Endothelial cell of umbilical vein (primary cell): ENCODE measurements at regions not wholly inside any gene's neighbourhood (a gene's known extent, or its start where the extent isn't known, plus 50 kb on each side); places are given as distances from the start of the nearest gene placed in this dataset.

ENCODE experiments used
- BruUV-seq: library from RNA; stranded (reverse); fragments of 400-500 nt; replicated peaks from 2 replicates; lab custom pipeline; 2021; lab: Mats Ljungman, UMichigan
- CTCF ChIA-PET: fragments of 300-600, 350-600 bp; sonication (Branson Sonifier 250); formaldehyde crosslinking; loops from one replicate; lab custom pipeline; 2021; ENCODE audit warnings: antibody characterized with exemption, inconsistent platforms; lab: Charles Lee
- POLR2A ChIA-PET: fragments of 300-600, 350-600 bp; sonication (Branson Sonifier 250); formaldehyde crosslinking; loops from one replicate; lab custom pipeline; 2021; ENCODE audit warnings: antibody characterized with exemption, inconsistent platforms; lab: Charles Lee
- DNase-seq: peaks from one replicate; pipeline ENCODE4 v3.0.0-alpha.2; 2011; ENCODE audit warnings: low read depth, low spot score
- FAIRE-seq: peaks from 2 replicates; lab custom pipeline; 2011; peaks lifted over from hg19 to GRCh38; lab: Jason Lieb, UNC
- H2AFZ ChIP-seq: 2 replicates; pipeline ENCODE4 v1.6.0; 2012; ENCODE audit warnings: low read depth, low read length, control low read depth, inconsistent platforms
- H3K27ac ChIP-seq: 2 replicates; pipeline ENCODE4 v1.5.1; 2011; ENCODE audit warnings: low read depth, mild to moderate bottlenecking, control low read depth, low read length, moderate library complexity; ENCODE audit not compliant: insufficient read depth
- H3K27me3 ChIP-seq, 2 experiments: 2 replicates each; pipeline versions ENCODE4 v1.6.0 to v1.6.1; 2011; ENCODE audit warnings: low read length in 2 of 2, mixed read lengths in 1 of 2; ENCODE audit not compliant: control insufficient read depth in 2 of 2, insufficient read depth in 2 of 2
- H3K36me3 ChIP-seq, 2 experiments: 2 replicates in 1 of 2; 3 replicates in 1 of 2; pipeline ENCODE4 v1.5.1; 2011; ENCODE audit warnings: low read length in 2 of 2, mild to moderate bottlenecking in 1 of 2, moderate library complexity in 1 of 2; ENCODE audit not compliant: control insufficient read depth in 2 of 2, insufficient read depth in 2 of 2; ENCODE audit errors: extremely low read depth in 1 of 2
- H3K4me1 ChIP-seq: 3 replicates; pipeline ENCODE4 v1.5.1; 2011; ENCODE audit warnings: mild to moderate bottlenecking, low read length; ENCODE audit not compliant: control insufficient read depth, insufficient read depth; ENCODE audit errors: extremely low read depth
- H3K4me2 ChIP-seq: 2 replicates; pipeline ENCODE4 v1.6.1; 2011; ENCODE audit warnings: low read length, control low read depth, mixed read lengths; ENCODE audit not compliant: insufficient read depth
- H3K4me3 ChIP-seq, 3 experiments: fragments of 200-600 bp in 1 of 3; sonication (generic), shearing (Covaris generic) in 1 of 3; replicated peaks in 1 of 3; 2 replicates each; pipeline ENCODE4 v1.5.1; 2011 to 2016; ENCODE audit warnings: control low read depth in 3 of 3, low read length in 3 of 3, mild to moderate bottlenecking in 2 of 3, inconsistent platforms in 1 of 3, low read depth in 1 of 3, moderate library complexity in 1 of 3; ENCODE audit not compliant: insufficient read depth in 1 of 3
- H3K79me2 ChIP-seq: 2 replicates; pipeline ENCODE4 v1.6.0; 2012; ENCODE audit warnings: low read length, inconsistent platforms; ENCODE audit not compliant: control insufficient read depth, insufficient read depth
- H3K9ac ChIP-seq: replicated peaks from 2 replicates; pipeline ENCODE3; 2011; ENCODE audit warnings: low read length, control low read depth; ENCODE audit not compliant: insufficient read depth; ENCODE audit errors: extremely low read depth
- H3K9me1 ChIP-seq: replicated peaks from 3 replicates; pipeline ENCODE4 v1.6.0; 2011; ENCODE audit warnings: mild to moderate bottlenecking, low read length; ENCODE audit not compliant: control insufficient read depth, insufficient read depth; ENCODE audit errors: extremely low read depth
- H3K9me3 ChIP-seq: replicated peaks from 2 replicates; pipeline ENCODE4 v1.5.1; 2012; ENCODE audit warnings: low read length, inconsistent platforms; ENCODE audit not compliant: control insufficient read depth, insufficient read depth
- H4K20me1 ChIP-seq: replicated peaks from 2 replicates; pipeline ENCODE3; 2011; ENCODE audit warnings: mild to moderate bottlenecking, low read length; ENCODE audit not compliant: control insufficient read depth, insufficient read depth; ENCODE audit errors: extremely low read depth
- EZH2 ChIP-seq: IDR thresholded peaks from 2 replicates; pipeline ENCODE4 v1.6.1; 2012; ENCODE audit warnings: borderline replicate concordance, low read depth, mild to moderate bottlenecking, moderate library complexity, low read length, inconsistent platforms; ENCODE audit not compliant: severe bottlenecking
- FOS ChIP-seq: IDR thresholded peaks from 2 replicates; pipeline ENCODE4 v1.6.1; 2011; ENCODE audit warnings: mild to moderate bottlenecking, low read length, moderate library complexity, borderline replicate concordance; ENCODE audit not compliant: insufficient read depth
- GATA2 ChIP-seq: IDR thresholded peaks from 2 replicates; pipeline ENCODE4 v1.7.0; 2011; ENCODE audit warnings: low read depth, mild to moderate bottlenecking, moderate library complexity, mixed read lengths, low read length; ENCODE audit not compliant: insufficient read length, insufficient read depth
- JUN ChIP-seq: IDR thresholded peaks from 2 replicates; pipeline ENCODE4 v1.6.1; 2011; ENCODE audit warnings: borderline replicate concordance, low read depth; ENCODE audit not compliant: insufficient read length, insufficient read depth
- MYC ChIP-seq: IDR thresholded peaks from one replicate; pipeline ENCODE4 v1.6.1; 2011; ENCODE audit warnings: mild to moderate bottlenecking, low read depth, low read length
- POLR2A ChIP-seq: IDR thresholded peaks from 2 replicates; pipeline ENCODE4 v1.6.1; 2012; ENCODE audit warnings: low read depth, mild to moderate bottlenecking, control low read depth, low read length
- POLR2AphosphoS5 ChIP-seq: IDR thresholded peaks from 2 replicates; pipeline ENCODE4 v1.6.1; 2012; ENCODE audit warnings: low read depth, mild to moderate bottlenecking, control low read depth, low read length, moderate library complexity; ENCODE audit not compliant: insufficient read depth
- dilution Hi-C: fragments of 300-500 bp; cut with MboI; formaldehyde crosslinking; loops from one replicate; pipeline ENCODE4 v1.15.0; 2019; ENCODE audit warnings: low sequenced_read_pairs; ENCODE audit not compliant: extremely low pct_ligation_motif_present
- intact Hi-C: fragments of 100-400 bp; cut with micrococcal nuclease; formaldehyde crosslinking; loops from one replicate; pipeline ENCODE4 v1.10.0; 2022
- TF ChIP-seq, protein P1 (sequence below): IDR thresholded peaks from 2 replicates; pipeline ENCODE4 v1.6.1; 2011; ENCODE audit not compliant: insufficient read depth, insufficient read length
- TF ChIP-seq, protein P2 (sequence below), 2 donors: IDR thresholded peaks; 1 replicate in 1 of 2; 2 replicates in 1 of 2; pipeline ENCODE4 v1.5.1; 2011; ENCODE audit warnings: low read length in 2 of 2, mild to moderate bottlenecking in 2 of 2, moderate library complexity in 2 of 2, control low read depth in 1 of 2, inconsistent platforms in 1 of 2, low read depth in 1 of 2; ENCODE audit not compliant: insufficient read depth in 1 of 2; ENCODE audit errors: extremely low read depth in 1 of 2

DNA sequence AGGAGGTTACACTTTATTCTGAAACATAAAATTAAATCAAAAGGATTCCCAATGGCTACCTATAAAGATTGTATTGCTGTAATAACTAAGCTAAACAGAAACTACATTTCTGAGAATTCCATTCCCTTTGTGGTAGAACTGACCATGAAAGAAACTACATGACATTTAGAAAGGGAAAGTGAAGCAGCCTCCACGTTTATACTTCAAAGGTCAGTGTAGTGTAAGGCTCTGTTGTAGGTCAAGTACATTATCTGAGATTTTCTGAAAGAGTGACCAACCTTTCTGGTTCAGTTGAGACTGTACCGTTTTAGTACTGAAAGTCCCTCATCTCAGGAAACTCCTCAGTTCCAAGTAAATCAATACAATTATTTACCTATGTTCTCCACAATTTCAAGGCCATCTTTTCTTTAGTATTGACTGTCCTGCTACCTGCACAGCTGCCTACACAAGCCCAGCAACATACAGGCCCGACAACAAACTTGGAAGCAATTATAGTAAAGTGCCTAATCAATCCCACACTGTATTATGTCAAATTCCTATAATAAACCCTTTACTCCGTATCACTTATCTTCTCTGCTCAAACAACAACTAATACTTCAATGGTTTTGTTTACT is 343.0 kb downstream of the PLOD2 start:
- H3K27ac ChIP-seq, result no peak overlapping the region
- H2AFZ ChIP-seq, result no peak overlapping the region
- H3K79me2 ChIP-seq, result no peaks in the 10 kb centered on the region
- POLR2A ChIA-PET, result no interaction called here
- H3K9ac ChIP-seq, result no peak overlapping the region
- CTCF ChIA-PET, result interaction anchor here (1.6 kb wide), 1 partner anchor 10 kb away, joined by 6 read pairs; no protein-coding TSS in a partner anchor
- no peak for DNase-seq
- intact Hi-C loops, result no loop called here
- TF ChIP-seq, protein P1, sequence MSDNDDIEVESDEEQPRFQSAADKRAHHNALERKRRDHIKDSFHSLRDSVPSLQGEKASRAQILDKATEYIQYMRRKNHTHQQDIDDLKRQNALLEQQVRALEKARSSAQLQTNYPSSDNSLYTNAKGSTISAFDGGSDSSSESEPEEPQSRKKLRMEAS, result no peak
- TF ChIP-seq GATA2 (no peak), JUN (no peak), POLR2A (no peak), MYC (no peak), FOS (no peak), POLR2AphosphoS5 (no peak), EZH2 (no peak)
- TF ChIP-seq, protein P2, sequence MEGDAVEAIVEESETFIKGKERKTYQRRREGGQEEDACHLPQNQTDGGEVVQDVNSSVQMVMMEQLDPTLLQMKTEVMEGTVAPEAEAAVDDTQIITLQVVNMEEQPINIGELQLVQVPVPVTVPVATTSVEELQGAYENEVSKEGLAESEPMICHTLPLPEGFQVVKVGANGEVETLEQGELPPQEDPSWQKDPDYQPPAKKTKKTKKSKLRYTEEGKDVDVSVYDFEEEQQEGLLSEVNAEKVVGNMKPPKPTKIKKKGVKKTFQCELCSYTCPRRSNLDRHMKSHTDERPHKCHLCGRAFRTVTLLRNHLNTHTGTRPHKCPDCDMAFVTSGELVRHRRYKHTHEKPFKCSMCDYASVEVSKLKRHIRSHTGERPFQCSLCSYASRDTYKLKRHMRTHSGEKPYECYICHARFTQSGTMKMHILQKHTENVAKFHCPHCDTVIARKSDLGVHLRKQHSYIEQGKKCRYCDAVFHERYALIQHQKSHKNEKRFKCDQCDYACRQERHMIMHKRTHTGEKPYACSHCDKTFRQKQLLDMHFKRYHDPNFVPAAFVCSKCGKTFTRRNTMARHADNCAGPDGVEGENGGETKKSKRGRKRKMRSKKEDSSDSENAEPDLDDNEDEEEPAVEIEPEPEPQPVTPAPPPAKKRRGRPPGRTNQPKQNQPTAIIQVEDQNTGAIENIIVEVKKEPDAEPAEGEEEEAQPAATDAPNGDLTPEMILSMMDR (IDR thresholded peaks at IDR 0.05; ENCODE audit: extremely low read depth in 1 of 2, insufficient read depth in 1 of 2, low read depth in 1 of 2, low read length in 2 of 2), result no peak
- FAIRE-seq, result no peak
- no peaks in the 10 kb centered on the region for H3K36me3 ChIP-seq
- no peaks in the 10 kb centered on the region for H4K20me1 ChIP-seq
- no peak overlapping the region for H3K4me3 ChIP-seq
- H3K9me1 ChIP-seq, result no peaks in the 10 kb centered on the region
- H3K9me3 ChIP-seq, result no peaks in the 10 kb centered on the region
- BruUV-seq, result no TSS peak
- H3K4me2 ChIP-seq, result no peak overlapping the region
- no peaks in the 10 kb centered on the region for H3K4me1 ChIP-seq
- dilution Hi-C loops, result no loop called here
- H3K27me3 ChIP-seq, result no peaks in the 10 kb centered on the region
